ENCODE measurements at regions not wholly inside any gene's neighbourhood (a gene's known extent, or its start where the extent isn't known, plus 50 kb on each side); places are given as distances from the start of the nearest gene placed in this dataset.

DNA sequence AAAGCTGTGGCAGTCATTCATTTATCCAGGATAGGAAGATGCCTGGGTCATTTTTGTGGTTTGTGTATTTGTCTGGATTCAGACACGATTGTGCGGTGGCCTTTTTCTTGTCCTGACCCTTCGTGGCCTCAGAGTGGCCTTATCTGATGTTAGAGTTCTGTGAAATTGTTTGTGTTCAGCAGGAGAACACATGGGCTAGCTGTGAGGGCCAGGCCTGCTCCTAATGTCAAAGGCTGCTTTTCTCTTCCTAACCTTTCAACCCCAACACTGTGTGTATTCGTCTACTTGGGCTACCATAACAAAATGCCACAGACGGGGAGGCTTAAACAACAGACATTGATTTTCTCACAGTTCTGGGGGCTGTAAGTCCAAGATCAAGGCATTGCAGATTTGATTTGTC lies 321.8 kb downstream of the CD83 start:
- H3K9me3 ChIP-seq, result no peaks in the 10 kb centered on the region
- H3K4me3 ChIP-seq, result no peak overlapping the region
- TF ChIP-seq EP300 (IDR thresholded peaks at IDR 0.05), result no peak
- WGBS, 3 donors, result 86 to 93% (median 87%) methylated on average over 5 of the region's 5 CpGs
- no peak for DNase-seq
- no peak overlapping the region for H3K27ac ChIP-seq
- no peaks in the 10 kb centered on the region for H3K27me3 ChIP-seq
- no peaks in the 10 kb centered on the region for H3K36me3 ChIP-seq
- H3K4me1 ChIP-seq (ENCODE audit: insufficient read depth), result peaks cover 7% of the 10 kb centered on the region
- intact Hi-C loops (cut with DNase I), result no loop called here

- Histone ChIP-seq H3K4me3 (no peak overlapping the region), H3K9me3 (no peaks in the 10 kb centered on the region), H3K36me3 (no peaks in the 10 kb centered on the region), H3K27ac (peak overlapping the region in 1 of 2 donors; percentile 14), H3K4me1 (ENCODE audit: insufficient read depth) (peaks cover 7% of the 10 kb centered on the region), H3K27me3 (no peaks in the 10 kb centered on the region)
- no peak for TF ChIP-seq EP300 (IDR thresholded peaks at IDR 0.05)
- TF ChIP-seq POLR2A (IDR thresholded peaks at IDR 0.05), result no peak
- TF ChIP-seq, protein P1, sequence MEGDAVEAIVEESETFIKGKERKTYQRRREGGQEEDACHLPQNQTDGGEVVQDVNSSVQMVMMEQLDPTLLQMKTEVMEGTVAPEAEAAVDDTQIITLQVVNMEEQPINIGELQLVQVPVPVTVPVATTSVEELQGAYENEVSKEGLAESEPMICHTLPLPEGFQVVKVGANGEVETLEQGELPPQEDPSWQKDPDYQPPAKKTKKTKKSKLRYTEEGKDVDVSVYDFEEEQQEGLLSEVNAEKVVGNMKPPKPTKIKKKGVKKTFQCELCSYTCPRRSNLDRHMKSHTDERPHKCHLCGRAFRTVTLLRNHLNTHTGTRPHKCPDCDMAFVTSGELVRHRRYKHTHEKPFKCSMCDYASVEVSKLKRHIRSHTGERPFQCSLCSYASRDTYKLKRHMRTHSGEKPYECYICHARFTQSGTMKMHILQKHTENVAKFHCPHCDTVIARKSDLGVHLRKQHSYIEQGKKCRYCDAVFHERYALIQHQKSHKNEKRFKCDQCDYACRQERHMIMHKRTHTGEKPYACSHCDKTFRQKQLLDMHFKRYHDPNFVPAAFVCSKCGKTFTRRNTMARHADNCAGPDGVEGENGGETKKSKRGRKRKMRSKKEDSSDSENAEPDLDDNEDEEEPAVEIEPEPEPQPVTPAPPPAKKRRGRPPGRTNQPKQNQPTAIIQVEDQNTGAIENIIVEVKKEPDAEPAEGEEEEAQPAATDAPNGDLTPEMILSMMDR (IDR thresholded peaks at IDR 0.05), result no peak
- 54 to 61% (median 55%) methylated on average over 4 of the region's 4 CpGs for WGBS, 3 donors
- DNase-seq, result no peak
- intact Hi-C loops (cut with DNase I), result no loop called here
These were observed 322.8 kb downstream of the CD83 start for GRCh38 chr6:14440215-14440910.

- WGBS, 3 donors, result 6 to 9% (median 6%) methylated on average over 13 of the region's 13 CpGs
These were observed 323.6 kb downstream of the CD83 start for GRCh38 chr6:14440940-14441781.

DNA sequence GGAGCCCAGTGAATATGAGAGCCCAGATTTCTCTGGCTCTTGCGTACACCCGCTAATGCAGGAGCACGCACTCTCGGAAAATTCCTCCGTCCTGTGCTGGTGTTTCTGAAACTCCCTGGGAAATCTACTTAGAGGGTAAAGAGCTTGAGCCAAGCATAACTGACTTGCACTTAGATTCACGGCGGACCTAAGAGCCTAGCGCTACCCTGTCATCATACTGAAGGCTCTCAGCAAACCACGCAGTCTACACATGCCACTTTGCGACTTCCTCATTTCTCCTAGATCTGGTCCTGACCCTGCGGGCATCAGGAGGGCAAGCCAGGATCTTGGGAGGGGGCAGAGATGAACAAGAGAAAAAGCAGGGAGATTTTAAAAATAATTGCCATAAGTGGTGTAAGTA lies 324.7 kb downstream of the CD83 start:
- Histone ChIP-seq H3K27me3 (no peaks in the 10 kb centered on the region), H3K36me3 (no peaks in the 10 kb centered on the region), H3K4me1 (ENCODE audit: insufficient read depth) (peaks cover 7% of the 10 kb centered on the region), H3K4me3 (no peak overlapping the region), H3K9me3 (no peaks in the 10 kb centered on the region), H3K27ac (no peak overlapping the region)
- intact Hi-C loops (cut with DNase I), result no loop called here
- TF ChIP-seq, protein P1 (IDR thresholded peaks at IDR 0.05), result no peak
- TF ChIP-seq EP300 (IDR thresholded peaks at IDR 0.05), result no peak
- TF ChIP-seq POLR2A (IDR thresholded peaks at IDR 0.05), result no peak
- whole genome bisulfite sequencing, 3 donors, result 72 to 90% (median 84%) methylated on average over 11 of the region's 11 CpGs
- DNase-seq, result no peak

More at GRCh38 chr6:14440940-14441781, 323.6 kb downstream of the CD83 start:
- no peak overlapping the region for H3K4me3 ChIP-seq
- H3K4me1 ChIP-seq (ENCODE audit: insufficient read depth), result peaks cover 7% of the 10 kb centered on the region
- TF ChIP-seq, protein P1 (IDR thresholded peaks at IDR 0.05), result no peak
- no peak for TF ChIP-seq EP300 (IDR thresholded peaks at IDR 0.05)
- no peak for TF ChIP-seq POLR2A (IDR thresholded peaks at IDR 0.05)
- intact Hi-C loops (cut with DNase I), result no loop called here
- H3K27ac ChIP-seq, result peak overlapping the region in 1 of 2 donors; percentile 26
- no peaks in the 10 kb centered on the region for H3K36me3 ChIP-seq
- no peaks in the 10 kb centered on the region for H3K9me3 ChIP-seq
- H3K27me3 ChIP-seq, result no peaks in the 10 kb centered on the region
- DNase-seq, result peak in 3 of 5 donors; percentile 22 to 40 (median 25)
